Kidney glomerular epithelial cell (primary cell): ENCODE measurements at regions not wholly inside any gene's neighbourhood (a gene's known extent, or its start where the extent isn't known, plus 50 kb on each side); places are given as distances from the start of the nearest gene placed in this dataset.

Experiments
- DNase-seq: peaks from one replicate; lab custom pipeline; 2025; lab: John Stamatoyannopoulos, UW

- no peak for DNase-seq
These were observed 206.2 kb upstream of the ADAMTS5 start for GRCh38 chr21:27173053-27173452.

DNA sequence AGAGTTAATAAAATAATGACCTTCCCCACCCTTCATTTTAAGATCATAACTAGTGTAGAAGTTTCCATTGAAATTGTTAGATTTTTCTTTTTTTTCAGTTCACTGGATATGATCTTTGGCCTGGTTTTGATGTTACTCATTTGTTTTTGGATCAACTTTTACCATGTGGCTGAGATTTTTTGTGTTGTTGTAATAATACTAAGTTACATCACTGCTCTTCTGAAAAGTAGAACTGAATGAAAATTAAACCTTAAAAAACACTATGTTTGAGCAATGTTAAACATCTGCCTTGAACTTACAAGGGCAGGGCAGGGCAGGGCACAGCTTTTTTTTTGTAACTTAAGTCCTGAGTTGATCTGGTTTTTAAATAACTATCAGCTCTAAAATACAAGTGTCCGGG lies 204.8 kb upstream of the ADAMTS5 start:
- no peak for DNase-seq

GRCh38 chr21:27168084-27168483 lies 201.2 kb upstream of the ADAMTS5 start:
- no peak for DNase-seq

DNA sequence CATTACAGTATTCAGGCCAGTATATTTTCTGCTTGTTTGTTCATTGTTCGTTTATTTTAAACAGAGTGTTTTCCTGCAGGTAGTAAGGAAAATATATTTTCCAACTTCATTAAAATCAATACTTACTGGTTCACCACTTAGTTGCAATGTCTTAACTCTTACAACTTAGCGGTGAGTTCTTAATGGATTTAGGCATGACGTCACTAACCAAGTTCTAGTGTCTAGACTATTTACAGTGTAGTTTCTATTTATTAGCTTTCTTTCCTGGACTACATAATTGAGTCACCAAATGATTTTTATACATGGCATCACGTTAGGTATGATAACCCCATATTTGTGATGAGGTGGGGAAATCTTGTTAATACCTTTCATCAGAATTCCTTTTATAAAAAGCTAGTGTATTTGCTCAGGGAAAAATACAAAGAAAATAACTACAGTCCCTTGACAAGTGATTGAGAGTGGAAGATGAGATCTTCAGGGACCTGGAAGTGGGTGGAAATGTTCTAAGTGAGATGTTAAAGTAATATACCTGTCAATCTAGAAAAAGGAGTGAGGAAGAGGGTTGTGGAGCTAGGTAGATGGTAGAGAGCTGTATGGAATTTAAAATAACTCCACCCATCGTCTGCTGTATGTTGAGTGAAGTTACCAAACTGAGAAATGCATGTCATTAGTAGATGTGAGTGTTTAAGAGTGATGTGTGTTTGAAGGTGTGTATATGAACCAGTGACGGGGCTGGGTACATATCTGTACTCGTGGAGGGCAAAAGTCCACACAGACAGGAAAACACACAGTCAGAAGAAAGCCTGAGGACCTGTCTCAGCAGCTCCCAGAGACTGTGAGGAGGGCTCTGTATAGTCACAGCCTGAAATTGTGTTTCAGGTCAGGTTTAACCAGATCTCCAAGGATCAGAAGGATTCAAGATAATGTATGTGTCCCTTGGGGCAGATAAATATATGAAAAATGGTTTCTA lies 197.6 kb upstream of the ADAMTS5 start:
- DNase-seq, result no peak

DNA sequence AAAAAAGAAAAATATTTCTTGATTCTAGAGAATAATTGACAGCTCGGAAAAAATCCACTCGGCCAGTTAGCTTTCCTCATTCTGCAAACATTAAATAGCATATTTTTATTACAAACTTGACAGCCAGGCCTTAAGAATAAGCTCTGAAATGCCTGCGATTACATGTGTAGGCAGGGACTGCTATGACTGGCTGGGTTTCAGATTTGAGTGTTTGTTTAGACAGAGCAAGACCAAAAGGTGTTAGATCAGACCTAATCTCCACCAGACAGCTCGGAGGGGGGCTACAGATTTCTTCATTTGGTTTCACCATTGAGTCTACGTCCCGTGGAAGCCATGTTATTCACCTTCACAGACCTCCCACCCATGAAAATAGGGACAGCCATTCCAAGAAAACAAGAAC lies 192.1 kb upstream of the ADAMTS5 start:
- DNase-seq, result no peak

- DNase-seq, result no peak
These were observed 190.2 kb upstream of the ADAMTS5 start for GRCh38 chr21:27157097-27157496.

DNA sequence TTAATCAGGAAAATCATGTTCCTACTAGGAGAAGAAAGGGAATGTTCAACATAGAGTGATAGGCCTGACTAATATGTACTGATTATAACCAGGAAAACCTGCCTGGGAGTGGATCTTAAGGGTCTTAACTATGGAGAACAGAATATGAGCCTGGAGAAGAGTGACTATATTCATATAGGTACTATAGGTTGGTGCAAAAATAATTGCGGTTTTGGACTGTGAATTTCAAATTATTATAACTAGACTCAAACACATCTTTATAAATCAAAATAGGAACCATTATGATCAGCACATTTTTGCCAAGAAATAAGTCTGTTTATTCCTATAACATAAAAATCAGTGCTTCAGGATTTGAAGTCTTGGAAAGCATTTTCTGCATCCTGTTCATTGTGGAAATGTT lies 189.8 kb upstream of the ADAMTS5 start:
- DNase-seq, result no peak

DNA sequence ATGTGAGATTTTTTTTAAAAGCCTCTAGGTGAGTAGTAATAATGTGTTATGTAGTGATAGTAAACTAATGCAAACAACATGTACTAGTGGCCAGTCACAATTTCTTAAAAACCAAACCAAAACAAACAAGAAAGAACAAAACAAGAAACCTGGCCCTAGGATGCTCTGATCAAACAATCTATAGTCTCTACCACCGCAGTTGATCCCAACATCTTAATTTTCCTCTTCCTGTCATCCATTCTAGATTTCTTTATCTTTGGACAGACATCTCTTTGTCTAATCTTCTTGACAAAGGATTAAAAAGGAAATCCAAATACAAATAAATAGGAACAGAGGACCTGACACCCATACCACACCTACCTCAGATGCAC lies 188.2 kb upstream of the ADAMTS5 start:
- no peak for DNase-seq

GRCh38 chr21:27154451-27155129 lies 187.7 kb upstream of the ADAMTS5 start:
- DNase-seq, result no peak

GRCh38 chr21:27152996-27153395 lies 186.1 kb upstream of the ADAMTS5 start:
- DNase-seq, result no peak

GRCh38 chr21:27149034-27149433 lies 182.1 kb upstream of the ADAMTS5 start:
- DNase-seq, result peak; percentile 25

- DNase-seq, result no peak
These were observed 179.4 kb upstream of the ADAMTS5 start for GRCh38 chr21:27146268-27146667.

GRCh38 chr21:27145134-27145798 lies 178.4 kb upstream of the ADAMTS5 start:
- no peak for DNase-seq

DNA sequence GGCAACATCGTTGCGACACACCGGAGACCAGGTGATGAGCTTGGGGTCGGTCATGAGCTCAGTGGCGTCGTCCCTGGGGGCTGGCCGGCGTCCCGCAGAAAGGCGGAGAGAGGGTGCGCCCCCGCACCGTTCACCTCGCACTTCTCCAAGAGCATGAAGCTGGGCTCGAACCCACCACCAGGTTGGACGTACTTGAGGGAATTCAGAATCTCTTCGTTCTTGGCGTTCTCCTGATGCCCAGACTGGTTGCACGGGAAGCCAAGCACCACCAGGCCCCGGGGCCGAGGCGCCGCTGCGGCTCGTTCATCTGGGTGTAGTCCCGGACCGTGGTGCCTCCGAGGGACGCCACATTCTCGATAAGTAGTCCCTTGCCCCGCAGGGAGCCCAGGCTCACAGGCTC lies 176.6 kb upstream of the ADAMTS5 start:
- DNase-seq, result no peak

DNA sequence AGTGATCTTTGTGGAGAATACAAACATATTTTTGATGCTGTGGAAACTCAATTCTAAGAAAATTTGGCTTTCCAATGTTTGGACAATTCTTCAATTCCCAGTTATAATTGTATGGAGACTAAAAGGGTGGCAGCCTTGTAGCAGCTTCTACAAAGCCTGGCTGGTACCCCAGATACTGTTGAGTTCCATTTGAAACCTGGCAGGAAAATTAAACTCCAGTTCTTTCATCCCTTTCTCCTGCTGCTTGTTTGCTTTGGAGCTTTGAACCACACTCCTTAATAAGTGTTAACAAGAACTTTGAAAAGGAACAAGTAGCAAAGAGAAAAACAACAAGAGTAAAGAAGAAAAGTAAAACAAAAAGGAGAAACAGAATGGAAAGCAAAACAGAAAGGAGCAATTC lies 172.6 kb upstream of the ADAMTS5 start:
- DNase-seq, result no peak

DNA sequence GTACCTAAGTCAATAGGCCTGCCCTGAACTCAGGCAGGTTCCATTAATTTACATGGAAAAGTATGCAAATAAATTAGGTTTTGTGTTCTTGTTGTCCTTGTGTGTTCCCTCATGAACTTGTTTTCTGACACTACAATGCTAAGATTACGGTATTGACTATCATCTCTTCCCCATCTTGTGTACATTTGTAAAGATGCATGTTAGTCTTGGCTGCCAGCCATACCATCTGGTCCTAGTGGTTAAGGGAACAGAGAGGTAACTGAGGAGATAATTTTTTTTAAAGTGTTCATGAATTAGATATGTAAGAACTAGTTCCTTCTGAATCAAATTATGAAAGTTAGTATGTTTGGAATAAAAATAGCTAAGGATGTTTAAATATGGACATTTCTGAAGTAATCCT lies 167.6 kb upstream of the ADAMTS5 start:
- DNase-seq, result no peak

- DNase-seq, result peak; percentile 63
These were observed 165.4 kb upstream of the ADAMTS5 start for GRCh38 chr21:27132266-27132665.

DNA sequence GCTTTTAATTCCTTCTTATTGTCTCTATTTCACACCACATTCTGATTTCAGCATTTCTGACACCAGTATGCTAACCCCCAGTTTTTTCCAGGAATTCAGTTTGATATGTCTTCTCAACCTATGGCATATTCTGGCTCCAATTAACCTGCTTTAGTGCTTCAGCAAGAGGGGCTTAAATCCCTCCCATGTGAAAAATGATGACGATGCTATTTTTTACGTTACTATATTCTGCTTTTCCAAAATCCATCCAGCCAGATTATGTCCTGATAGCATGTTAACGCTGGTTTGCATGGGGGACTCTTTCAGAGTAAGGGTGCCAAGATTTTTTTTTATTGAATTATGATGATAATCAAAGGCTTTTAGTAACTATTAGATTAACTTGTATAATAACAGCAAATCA lies 163.3 kb upstream of the ADAMTS5 start:
- DNase-seq, result no peak

GRCh38 chr21:27129694-27130093 lies 162.8 kb upstream of the ADAMTS5 start:
- DNase-seq, result no peak

DNA sequence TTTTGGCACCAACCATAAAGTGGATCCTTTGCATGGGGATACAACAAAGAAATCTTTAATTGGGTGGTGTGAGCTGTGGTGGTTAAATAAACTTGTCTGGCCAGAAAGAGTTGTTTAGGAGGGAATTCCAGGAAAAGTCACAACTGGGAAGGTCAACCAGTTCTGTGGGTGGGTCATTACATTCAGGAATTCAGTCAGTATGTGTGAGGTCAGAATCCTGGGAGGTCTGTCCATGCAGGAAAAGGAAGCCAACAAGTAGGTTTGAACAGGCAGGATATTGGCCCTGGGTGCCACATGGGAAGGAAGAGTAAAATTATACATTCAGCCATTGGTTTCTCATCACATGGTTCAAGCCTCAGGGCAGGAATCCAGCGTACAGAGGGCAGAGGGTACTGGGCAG lies 162.3 kb upstream of the ADAMTS5 start:
- no peak for DNase-seq

DNA sequence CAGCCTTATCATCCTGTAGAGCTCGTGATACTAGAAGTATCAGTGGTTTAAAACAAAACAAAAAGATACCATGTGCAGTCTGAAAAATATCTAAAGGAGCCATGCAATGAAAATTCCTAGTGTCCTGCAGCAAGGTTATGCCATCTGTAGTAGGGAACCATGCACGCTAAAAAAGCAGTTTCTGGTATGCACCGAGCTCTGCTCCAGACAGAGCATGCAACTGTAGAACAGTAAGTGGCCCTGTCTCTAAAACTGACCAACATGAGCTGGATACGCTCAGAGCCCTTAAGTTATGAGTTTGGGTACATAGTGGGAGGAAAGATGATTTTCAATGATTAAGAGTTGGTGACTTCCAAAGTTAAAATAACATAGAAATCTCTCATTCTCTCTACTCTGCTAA lies 159.3 kb upstream of the ADAMTS5 start:
- DNase-seq, result no peak

DNA sequence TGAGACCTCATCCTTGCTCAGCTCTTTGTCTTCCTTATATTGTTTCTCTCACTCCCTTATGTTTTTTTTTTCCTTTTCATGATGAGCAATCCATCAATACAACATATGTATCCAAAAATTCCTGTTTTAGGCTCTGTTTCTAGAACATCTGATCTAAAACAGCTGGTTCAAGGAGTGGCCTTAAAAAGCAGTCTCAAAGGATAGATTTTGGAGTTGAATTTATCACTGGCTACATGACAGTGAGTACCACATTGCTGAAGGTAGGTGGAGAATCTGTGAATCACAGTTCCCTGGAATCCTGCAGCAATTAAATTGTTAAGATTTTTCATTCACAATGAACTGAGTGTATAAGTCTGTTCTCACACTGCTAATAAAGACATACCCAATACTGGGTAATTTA lies 155.8 kb upstream of the ADAMTS5 start:
- no peak for DNase-seq

DNA sequence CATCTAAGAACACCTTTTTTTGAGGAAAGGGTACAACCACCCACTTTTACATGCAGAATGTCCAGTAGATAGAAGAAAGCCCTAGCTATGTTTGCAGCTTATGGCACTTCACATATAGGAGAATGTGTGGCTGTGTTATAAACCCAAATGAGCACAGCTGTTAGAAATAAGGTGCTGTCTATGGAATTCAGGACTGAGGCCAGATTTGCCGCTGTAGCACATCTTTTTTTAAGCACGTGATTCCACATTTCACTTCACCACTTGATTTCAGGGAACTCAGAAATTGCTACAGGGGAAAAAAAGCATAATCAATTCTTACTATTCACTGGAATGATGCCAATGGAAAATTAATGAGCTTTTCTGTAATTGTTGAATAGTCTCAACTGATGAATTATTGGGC lies 147.2 kb upstream of the ADAMTS5 start:
- DNase-seq, result no peak
